ENCODE measurements at regions not wholly inside any gene's neighbourhood (a gene's known extent, or its start where the extent isn't known, plus 50 kb on each side); places are given as distances from the start of the nearest gene placed in this dataset.
"Not testable (repeated sequence)": the region's sequence is repeated elsewhere in the genome, so short reads cannot be mapped to it uniquely, and the experiment has no call there.

- FAIRE-seq, result no peak
Observed at GRCh38 chr7:130849604-130850003, 115.6 kb upstream of the KLF14 start.

- no peak for FAIRE-seq
Observed at GRCh38 chr7:130850956-130851355, 116.9 kb upstream of the KLF14 start.

GRCh38 chr7:130852867-130853266, 118.9 kb upstream of the KLF14 start:
- FAIRE-seq, result no peak

GRCh38 chr7:130853503-130854279, 119.7 kb upstream of the KLF14 start:
- no peak for FAIRE-seq

- FAIRE-seq, result no peak
Observed at GRCh38 chr7:130854481-130854880, 120.5 kb upstream of the KLF14 start.

GRCh38 chr7:130856866-130857265, 122.9 kb upstream of the KLF14 start:
- FAIRE-seq, result no peak

- not testable (repeated sequence) for FAIRE-seq
Observed at GRCh38 chr7:130860832-130861231, 126.8 kb upstream of the KLF14 start.

GRCh38 chr7:130865408-130866236, 131.6 kb upstream of the KLF14 start:
- no peak for FAIRE-seq

GRCh38 chr7:130867039-130867438, 133.0 kb upstream of the KLF14 start:
- no peak for FAIRE-seq

GRCh38 chr7:130867581-130868136, 133.7 kb upstream of the KLF14 start:
- FAIRE-seq, result no peak

- FAIRE-seq, result no peak
Observed at GRCh38 chr7:130868139-130868538, 134.1 kb upstream of the KLF14 start.

GRCh38 chr7:130869918-130870317, 135.9 kb upstream of the KLF14 start:
- no peak for FAIRE-seq

GRCh38 chr7:130872341-130872740, 138.3 kb upstream of the KLF14 start:
- FAIRE-seq, result no peak

GRCh38 chr7:130872756-130873448, 138.9 kb upstream of the KLF14 start:
- FAIRE-seq, result no peak

GRCh38 chr7:130874071-130874915, 140.3 kb upstream of the KLF14 start:
- FAIRE-seq, result no peak

GRCh38 chr7:130875265-130875741, 141.3 kb upstream of the KLF14 start:
- no peak for FAIRE-seq

GRCh38 chr7:130875901-130876300, 141.9 kb upstream of the KLF14 start:
- FAIRE-seq, result no peak

GRCh38 chr7:130877236-130877990, 143.4 kb upstream of the KLF14 start:
- FAIRE-seq, result no peak

- no peak for FAIRE-seq
Observed at GRCh38 chr7:130877991-130878305, 143.9 kb upstream of the KLF14 start.

GRCh38 chr7:130878785-130879184, 144.8 kb upstream of the KLF14 start:
- no peak for FAIRE-seq

GRCh38 chr7:130879191-130879590, 145.2 kb upstream of the KLF14 start:
- no peak for FAIRE-seq
